GM12872 (cell line): ENCODE measurements at regions not wholly inside any gene's neighbourhood (a gene's known extent, or its start where the extent isn't known, plus 50 kb on each side); places are given as distances from the start of the nearest gene placed in this dataset.

Experiments used
- CTCF ChIP-seq: IDR thresholded peaks from 3 replicates; pipeline ENCODE4 v1.5.1; 2011; ENCODE audit warnings: low read depth, mild to moderate bottlenecking, low read length, moderate library complexity; ENCODE audit not compliant: insufficient read depth

DNA sequence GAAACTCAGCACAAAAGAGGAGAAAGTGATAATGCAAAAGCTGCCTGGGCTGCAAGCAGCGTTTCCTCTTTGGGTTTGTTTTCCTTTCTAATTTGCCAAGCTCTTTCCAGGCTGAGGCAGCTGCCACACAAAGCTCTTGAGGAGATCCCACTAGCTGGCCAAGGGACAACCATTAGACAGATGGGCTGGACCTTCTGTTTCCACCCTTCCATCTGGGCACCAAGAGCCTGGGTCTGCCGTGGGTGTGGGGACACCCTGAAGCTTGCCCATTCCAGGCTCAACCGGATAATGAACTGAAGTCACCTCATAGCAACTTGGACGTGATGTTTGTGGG is 194.6 kb upstream of the C1QTNF7 start:
- no peak for TF ChIP-seq CTCF

GRCh38 chr4:15233626-15234025 is 194.2 kb upstream of the C1QTNF7 start:
- TF ChIP-seq CTCF: no peak

DNA sequence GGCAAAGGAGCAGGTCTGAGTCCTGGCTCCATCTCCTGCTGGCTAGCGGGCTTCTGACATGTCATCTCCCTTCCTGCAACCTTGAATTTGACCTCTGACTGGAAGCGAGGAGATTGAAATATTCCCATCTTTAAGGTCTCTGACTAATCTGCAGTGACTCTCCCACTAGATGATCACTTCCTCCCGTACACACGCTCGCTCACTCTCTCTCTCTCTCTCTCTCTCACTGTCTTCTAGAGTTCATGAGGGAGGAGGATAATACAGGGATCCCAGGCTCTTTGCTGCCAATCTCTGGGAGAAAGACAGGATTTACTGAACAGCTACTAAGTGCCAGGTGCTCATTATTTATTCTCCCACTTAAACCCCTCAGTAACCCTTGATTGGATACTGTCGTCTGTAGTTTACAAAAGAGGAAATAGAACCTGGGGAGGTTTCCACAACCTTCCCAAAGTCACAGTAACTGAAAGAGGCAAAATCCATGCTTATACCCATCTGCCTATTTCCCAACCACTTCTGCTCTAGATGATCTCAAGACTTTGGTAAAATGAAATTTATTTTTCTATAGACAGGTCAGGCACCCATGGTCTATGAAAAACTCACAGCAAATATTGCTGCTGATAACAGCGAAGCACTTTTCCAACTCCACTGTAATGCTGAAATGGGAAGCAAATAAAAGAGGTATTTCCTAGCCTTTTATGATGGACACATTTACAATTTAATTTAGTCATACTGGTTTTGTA is 193.5 kb upstream of the C1QTNF7 start:
- no peak for TF ChIP-seq CTCF

DNA sequence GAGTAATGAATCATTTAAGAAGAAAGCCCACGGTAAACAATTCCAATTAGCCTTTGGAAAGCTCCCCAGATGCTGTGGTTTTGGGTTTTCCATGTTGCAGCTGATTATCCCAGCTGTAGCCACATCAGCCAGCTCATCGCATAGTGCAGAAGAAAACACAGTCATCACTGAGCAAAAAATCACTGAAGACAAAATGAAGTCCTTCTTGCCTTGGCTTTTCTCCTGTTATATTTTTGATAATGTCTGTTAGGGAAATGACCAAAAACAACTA is 193.0 kb upstream of the C1QTNF7 start:
- TF ChIP-seq CTCF: no peak

- no peak for TF ChIP-seq CTCF
Measured at GRCh38 chr4:15235135-15235534, 192.7 kb upstream of the C1QTNF7 start.

DNA sequence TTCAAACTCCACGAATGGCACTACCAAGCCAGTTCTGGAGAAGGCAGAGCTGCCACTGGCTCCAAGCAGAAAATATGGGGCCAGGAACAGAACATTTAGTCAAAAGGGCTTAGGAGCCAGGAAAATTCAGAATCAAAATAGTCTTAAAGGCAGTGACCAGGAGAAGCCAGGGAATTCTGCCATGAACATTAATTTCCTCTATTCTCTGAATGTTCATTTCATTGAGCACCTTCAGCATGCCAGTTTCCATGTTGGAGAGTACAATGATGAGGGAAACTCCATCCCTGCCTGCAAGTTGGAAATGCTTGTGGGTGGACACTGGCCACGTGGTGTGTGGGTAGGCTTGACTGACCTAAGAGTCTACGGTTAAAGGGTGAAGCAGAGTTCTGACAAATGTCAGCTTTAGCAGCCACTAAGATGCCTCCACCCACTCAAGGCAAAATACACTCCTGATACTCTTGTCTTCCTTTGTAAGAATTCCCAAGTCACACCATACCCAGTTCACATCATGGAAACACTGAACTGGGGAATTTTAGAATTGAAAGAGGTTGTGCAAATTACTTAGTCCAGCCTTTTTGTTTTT is 190.1 kb upstream of the C1QTNF7 start:
- no peak for TF ChIP-seq CTCF

- peak; percentile 55 for TF ChIP-seq CTCF
Measured at GRCh38 chr4:15238720-15239119, 189.1 kb upstream of the C1QTNF7 start.
